ENCODE measurements at regions not wholly inside any gene's neighbourhood (a gene's known extent, or its start where the extent isn't known, plus 50 kb on each side); places are given as distances from the start of the nearest gene placed in this dataset.

- FAIRE-seq = no peak
Measured at GRCh38 chr21:38878379-38879179, 72.8 kb downstream of the ETS2 start.

GRCh38 chr21:38875694-38876492 lies 70.2 kb downstream of the ETS2 start:
- FAIRE-seq = no peak

More at GRCh38 chr21:38878379-38879179, 72.8 kb downstream of the ETS2 start:
- DNase-seq (ENCODE audit: insufficient read length, low spot score) = no peak

More at GRCh38 chr21:38875694-38876492, 70.2 kb downstream of the ETS2 start:
- DNase-seq (ENCODE audit: insufficient read length, low spot score) = no peak
